ENCODE measurements at regions not wholly inside any gene's neighbourhood (a gene's known extent, or its start where the extent isn't known, plus 50 kb on each side); places are given as distances from the start of the nearest gene placed in this dataset.

- TF ChIP-seq, protein P1, sequence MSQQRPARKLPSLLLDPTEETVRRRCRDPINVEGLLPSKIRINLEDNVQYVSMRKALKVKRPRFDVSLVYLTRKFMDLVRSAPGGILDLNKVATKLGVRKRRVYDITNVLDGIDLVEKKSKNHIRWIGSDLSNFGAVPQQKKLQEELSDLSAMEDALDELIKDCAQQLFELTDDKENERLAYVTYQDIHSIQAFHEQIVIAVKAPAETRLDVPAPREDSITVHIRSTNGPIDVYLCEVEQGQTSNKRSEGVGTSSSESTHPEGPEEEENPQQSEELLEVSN (IDR thresholded peaks at IDR 0.05): no peak
- TF ChIP-seq TBP (IDR thresholded peaks at IDR 0.05; ENCODE audit: low read depth, low read length) (no peak), SIN3A (conservative IDR thresholded peaks at IDR 0.05 in 1 of 2, IDR thresholded peaks at IDR 0.05 in 1 of 2; ENCODE audit: low read depth in 1 of 2, low read length in 2 of 2) (no peak), RXRA (IDR thresholded peaks at IDR 0.05; ENCODE audit: insufficient read depth, low read depth, low read length) (no peak)
These were observed 120.4 kb downstream of the FOXG1 start (continued) for GRCh38 chr14:28886940-28887339.
